Osteocyte (in vitro differentiated cells): ENCODE measurements at regions not wholly inside any gene's neighbourhood (a gene's known extent, or its start where the extent isn't known, plus 50 kb on each side); places are given as distances from the start of the nearest gene placed in this dataset.

ENCODE experiments used
- DNase-seq: peaks from one replicate; pipeline ENCODE4 v3.0.0; 2021; ENCODE audit warnings: mixed read lengths; ENCODE audit not compliant: unreplicated experiment; ENCODE audit errors: extremely low spot score
- H3K27ac Mint-ChIP-seq: one replicate; pipeline ENCODE4 v1.8.0; 2021; ENCODE audit warnings: mild to moderate bottlenecking, mixed read lengths; ENCODE audit not compliant: unreplicated experiment
- H3K27me3 Mint-ChIP-seq: one replicate; pipeline ENCODE4 v1.8.0; 2021; ENCODE audit warnings: mixed read lengths; ENCODE audit not compliant: unreplicated experiment
- H3K36me3 Mint-ChIP-seq: one replicate; pipeline ENCODE4 v1.8.0; 2021; ENCODE audit warnings: mixed read lengths; ENCODE audit not compliant: unreplicated experiment
- H3K4me1 Mint-ChIP-seq: one replicate; pipeline ENCODE4 v1.8.0; 2021; ENCODE audit warnings: mixed read lengths; ENCODE audit not compliant: unreplicated experiment
- H3K4me3 Mint-ChIP-seq: one replicate; pipeline ENCODE4 v1.8.0; 2021; ENCODE audit warnings: mild to moderate bottlenecking, moderate library complexity, mixed read lengths; ENCODE audit not compliant: unreplicated experiment
- H3K9me3 Mint-ChIP-seq: one replicate; pipeline ENCODE4 v1.8.0; 2021; ENCODE audit warnings: mixed read lengths; ENCODE audit not compliant: unreplicated experiment
- TF ChIP-seq, protein P1 (sequence below): fragments of 200-600 bp; sonication (generic); IDR thresholded peaks from 2 replicates; pipeline ENCODE4 v1.5.0; 2021; ENCODE audit warnings: antibody characterized with exemption, mild to moderate bottlenecking, moderate library complexity

DNA sequence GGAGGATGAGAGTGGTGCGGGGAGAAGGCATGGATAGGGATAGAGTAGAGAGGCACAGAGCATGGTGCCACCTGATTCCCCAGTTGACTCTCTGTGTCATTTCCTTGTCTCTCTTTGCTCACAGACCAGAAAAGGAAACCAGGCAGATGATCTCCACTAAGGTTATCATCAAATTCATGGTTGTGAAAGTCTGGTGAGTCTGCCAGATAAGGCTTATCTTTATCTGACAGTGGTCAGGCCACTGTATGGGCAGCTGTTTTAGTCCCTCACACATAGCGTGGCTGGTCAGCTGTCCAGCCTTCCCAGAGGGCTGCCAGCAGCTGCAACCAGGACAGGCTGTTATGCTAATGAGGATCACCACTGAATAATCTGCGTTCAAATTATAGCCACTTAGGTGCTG is 99.0 kb downstream of the ADRA2A start:
- TF ChIP-seq, protein P1, sequence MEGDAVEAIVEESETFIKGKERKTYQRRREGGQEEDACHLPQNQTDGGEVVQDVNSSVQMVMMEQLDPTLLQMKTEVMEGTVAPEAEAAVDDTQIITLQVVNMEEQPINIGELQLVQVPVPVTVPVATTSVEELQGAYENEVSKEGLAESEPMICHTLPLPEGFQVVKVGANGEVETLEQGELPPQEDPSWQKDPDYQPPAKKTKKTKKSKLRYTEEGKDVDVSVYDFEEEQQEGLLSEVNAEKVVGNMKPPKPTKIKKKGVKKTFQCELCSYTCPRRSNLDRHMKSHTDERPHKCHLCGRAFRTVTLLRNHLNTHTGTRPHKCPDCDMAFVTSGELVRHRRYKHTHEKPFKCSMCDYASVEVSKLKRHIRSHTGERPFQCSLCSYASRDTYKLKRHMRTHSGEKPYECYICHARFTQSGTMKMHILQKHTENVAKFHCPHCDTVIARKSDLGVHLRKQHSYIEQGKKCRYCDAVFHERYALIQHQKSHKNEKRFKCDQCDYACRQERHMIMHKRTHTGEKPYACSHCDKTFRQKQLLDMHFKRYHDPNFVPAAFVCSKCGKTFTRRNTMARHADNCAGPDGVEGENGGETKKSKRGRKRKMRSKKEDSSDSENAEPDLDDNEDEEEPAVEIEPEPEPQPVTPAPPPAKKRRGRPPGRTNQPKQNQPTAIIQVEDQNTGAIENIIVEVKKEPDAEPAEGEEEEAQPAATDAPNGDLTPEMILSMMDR, result no peak
- H3K27ac Mint-ChIP-seq, result no peak overlapping the region
- no peaks in the 10 kb centered on the region for H3K9me3 Mint-ChIP-seq
- no peaks in the 10 kb centered on the region for H3K36me3 Mint-ChIP-seq
- H3K27me3 Mint-ChIP-seq, result no peaks in the 10 kb centered on the region
- H3K4me1 Mint-ChIP-seq, result no peaks in the 10 kb centered on the region
- H3K4me3 Mint-ChIP-seq, result no peak overlapping the region
- no peak for DNase-seq

DNA sequence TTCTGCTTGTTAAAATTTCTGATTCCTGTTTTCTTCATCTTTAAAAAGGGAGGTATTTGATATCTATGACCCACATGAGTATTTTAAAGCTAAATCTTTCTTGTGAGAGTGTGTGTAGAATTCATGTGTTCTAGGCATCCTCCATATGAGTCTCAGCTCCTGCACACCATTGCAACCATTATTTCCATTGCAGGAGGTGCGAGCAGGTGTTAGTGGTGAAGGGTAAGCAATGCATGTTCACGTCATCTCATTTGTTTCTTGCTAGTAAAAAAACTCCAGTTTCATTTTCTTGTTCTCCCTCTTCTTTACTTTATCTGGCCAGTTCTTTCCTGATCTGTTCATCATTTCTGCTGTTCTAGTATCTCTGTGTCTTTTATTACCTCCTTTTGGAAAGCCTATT is 100.5 kb downstream of the ADRA2A start:
- no peak overlapping the region for H3K4me3 Mint-ChIP-seq
- H3K4me1 Mint-ChIP-seq, result no peaks in the 10 kb centered on the region
- TF ChIP-seq, protein P1, result no peak
- no peak for DNase-seq
- no peak overlapping the region for H3K27ac Mint-ChIP-seq
- H3K9me3 Mint-ChIP-seq, result no peaks in the 10 kb centered on the region
- no peaks in the 10 kb centered on the region for H3K36me3 Mint-ChIP-seq
- no peaks in the 10 kb centered on the region for H3K27me3 Mint-ChIP-seq

DNA sequence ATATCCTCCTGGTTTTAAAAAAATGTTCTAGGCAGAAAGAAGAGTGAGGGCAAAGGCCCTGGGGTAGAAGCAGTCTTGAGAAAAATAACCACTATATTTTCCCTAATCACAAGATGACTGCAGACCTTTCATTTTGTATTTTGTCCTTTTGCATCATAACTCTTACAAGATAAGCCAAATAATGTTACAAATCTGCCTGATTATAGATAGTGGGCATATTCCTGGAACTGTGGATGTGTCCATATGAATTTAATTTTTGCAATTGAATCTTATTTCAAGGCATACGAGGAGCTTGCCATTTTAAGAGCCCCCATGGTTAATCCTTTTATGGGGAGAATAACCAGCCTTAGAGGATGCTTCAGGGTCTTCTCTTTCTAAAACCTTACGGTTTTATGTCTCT is 102.7 kb downstream of the ADRA2A start:
- Mint-ChIP-seq H3K9me3 (no peaks in the 10 kb centered on the region), H3K27me3 (no peaks in the 10 kb centered on the region), H3K27ac (no peak overlapping the region), H3K4me3 (no peak overlapping the region), H3K4me1 (no peaks in the 10 kb centered on the region), H3K36me3 (no peaks in the 10 kb centered on the region)
- no peak for DNase-seq
- TF ChIP-seq, protein P1, result no peak

DNA sequence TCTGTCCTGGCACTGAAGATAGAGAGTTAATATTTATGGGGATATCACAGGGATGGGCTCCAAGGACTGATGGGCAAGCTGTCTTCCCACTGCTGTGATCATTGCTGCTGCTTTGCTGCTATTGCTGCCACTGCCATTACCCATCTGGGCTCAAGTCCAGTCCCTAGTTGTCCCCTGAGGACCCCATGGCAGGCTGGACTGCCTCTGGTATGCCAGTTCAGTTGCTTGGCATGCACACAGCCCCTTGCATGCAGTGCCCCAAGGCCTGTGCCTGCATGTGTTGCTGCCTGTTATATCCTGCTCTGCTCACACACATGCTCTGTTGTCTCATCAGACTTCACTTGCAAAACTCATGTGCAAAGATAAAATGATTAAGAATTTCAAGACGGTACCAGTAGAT is 109.5 kb downstream of the ADRA2A start:
- no peaks in the 10 kb centered on the region for H3K36me3 Mint-ChIP-seq

DNA sequence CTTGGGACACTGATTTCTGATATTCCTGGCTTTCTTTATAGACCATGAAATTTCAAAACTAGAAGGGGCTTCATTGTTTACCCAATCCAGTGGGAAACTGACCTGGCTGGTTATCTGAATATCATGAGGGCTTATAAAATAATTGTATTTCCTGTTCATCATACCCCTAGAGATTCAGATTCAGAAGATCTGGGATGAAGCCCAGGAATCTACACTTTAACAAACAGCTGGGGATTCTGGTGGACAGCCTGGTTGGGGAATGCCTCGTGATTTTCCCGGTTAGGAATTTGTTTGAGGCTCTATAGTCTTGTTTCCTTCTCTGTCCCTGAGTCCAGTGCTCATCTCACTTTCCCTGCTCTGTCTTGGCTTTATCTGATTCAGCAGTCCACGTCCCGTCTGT is 110.3 kb downstream of the ADRA2A start:
- TF ChIP-seq, protein P1, result no peak
- Mint-ChIP-seq H3K4me1 (no peaks in the 10 kb centered on the region), H3K9me3 (no peaks in the 10 kb centered on the region), H3K27me3 (peaks cover 10% of the 10 kb centered on the region), H3K4me3 (no peak overlapping the region), H3K27ac (no peak overlapping the region), H3K36me3 (no peaks in the 10 kb centered on the region)
- DNase-seq, result no peak

More for the DNA sequence above, 109.5 kb downstream of the ADRA2A start:
- Mint-ChIP-seq H3K27ac (no peak overlapping the region), H3K27me3 (peaks cover 10% of the 10 kb centered on the region), H3K4me1 (no peaks in the 10 kb centered on the region), H3K9me3 (no peaks in the 10 kb centered on the region), H3K4me3 (no peak overlapping the region)
- no peak for DNase-seq
- TF ChIP-seq, protein P1, result no peak
